ENCODE measurements at regions not wholly inside any gene's neighbourhood (a gene's known extent, or its start where the extent isn't known, plus 50 kb on each side); places are given as distances from the start of the nearest gene placed in this dataset.

DNA sequence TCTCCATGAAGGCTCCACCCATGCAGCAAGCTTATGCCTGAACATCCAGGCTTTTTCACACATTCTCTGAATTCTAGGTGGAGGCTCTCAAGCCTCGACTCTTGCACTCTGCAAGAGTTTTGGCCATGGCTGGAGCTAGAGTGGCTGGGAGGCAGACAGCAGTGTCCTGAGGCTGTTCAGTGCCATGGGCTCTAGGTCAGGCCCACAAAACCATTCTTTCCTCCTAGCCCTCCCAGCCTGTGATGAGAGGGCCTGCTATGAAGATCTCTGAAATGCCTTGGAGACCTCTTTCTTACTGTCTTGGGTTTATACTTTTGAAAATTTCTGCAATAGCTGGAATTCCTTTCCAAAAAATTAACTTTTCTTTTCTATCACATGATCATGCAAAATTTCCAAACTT is 210.7 kb downstream of the RND3 start:
- Histone ChIP-seq H3K4me2 (ENCODE audit: unreplicated experiment) (no peak overlapping the region), H4K20me1 (ENCODE audit: insufficient read depth) (no peaks in the 10 kb centered on the region), H3K27ac (no peak overlapping the region), H2AFZ (no peak overlapping the region), H3K27me3 (replicated peaks; ENCODE audit: insufficient read depth) (no peaks in the 10 kb centered on the region), H3K4me3 (no peak overlapping the region), H3F3A (ENCODE audit: insufficient read depth) (peaks cover 35% of the 10 kb centered on the region), H3K9me2 (ENCODE audit: insufficient read depth) (no peaks in the 10 kb centered on the region), H3K9ac (no peak overlapping the region), H3K9me3 (ENCODE audit: low read depth) (no peaks in the 10 kb centered on the region), H3K4me1 (ENCODE audit: insufficient read depth) (peaks cover 32% of the 10 kb centered on the region), H3K79me2 (ENCODE audit: insufficient read depth) (no peaks in the 10 kb centered on the region), H3K36me3 (ENCODE audit: low read depth) (no peaks in the 10 kb centered on the region)
- in situ Hi-C loops (cut with MboI): no loop called here
- DNase-seq: no peak
- TF ChIP-seq EZH2 (IDR thresholded peaks at IDR 0.05; ENCODE audit: insufficient read depth, poor library complexity, severe bottlenecking) (no peak), EZH2phosphoT487 (IDR thresholded peaks at IDR 0.05; ENCODE audit: insufficient read depth, low read depth) (no peak)
- WGBS, 2 experiments (ENCODE audit: low coverage in 1 of 2, low lambda C conversion rate in 2 of 2, missing lambda C conversion rate in 2 of 2): 64 to 79% methylated on average over 1 of the region's 1 CpG

DNA sequence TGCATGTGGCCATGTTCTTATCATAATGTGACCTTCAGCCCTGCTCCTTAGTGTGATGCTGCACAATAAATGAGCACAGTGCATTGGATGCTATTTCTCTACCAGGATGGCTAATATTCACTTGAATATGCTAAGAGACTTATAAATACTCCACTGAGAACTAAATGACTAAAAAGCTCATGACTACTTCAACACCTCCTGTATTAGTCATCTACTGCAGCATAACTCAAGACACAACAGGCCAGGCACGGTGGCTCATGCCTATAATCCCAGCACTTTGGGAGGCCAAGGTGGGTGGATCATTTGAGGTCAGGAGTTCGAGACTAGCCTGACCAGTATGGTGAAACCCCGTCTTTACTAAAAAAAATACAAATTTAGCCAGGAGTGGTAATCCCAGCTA is 213.4 kb downstream of the RND3 start:
- Histone ChIP-seq H3K27me3 (replicated peaks; ENCODE audit: insufficient read depth) (no peaks in the 10 kb centered on the region), H3K36me3 (ENCODE audit: low read depth) (no peaks in the 10 kb centered on the region), H3F3A (ENCODE audit: insufficient read depth) (peaks cover 18% of the 10 kb centered on the region), H3K4me3 (no peak overlapping the region), H3K9me3 (ENCODE audit: low read depth) (no peaks in the 10 kb centered on the region), H3K9me2 (ENCODE audit: insufficient read depth) (no peaks in the 10 kb centered on the region), H2AFZ (no peak overlapping the region), H4K20me1 (ENCODE audit: insufficient read depth) (no peaks in the 10 kb centered on the region), H3K9ac (no peak overlapping the region), H3K27ac (no peak overlapping the region), H3K4me1 (ENCODE audit: insufficient read depth) (peaks cover 23% of the 10 kb centered on the region), H3K79me2 (ENCODE audit: insufficient read depth) (no peaks in the 10 kb centered on the region), H3K4me2 (ENCODE audit: unreplicated experiment) (no peak overlapping the region)
- in situ Hi-C loops (cut with MboI): no loop called here
- peak; percentile 68 for DNase-seq
- 33 to 34% methylated on average over 3 of the region's 3 CpGs for WGBS, 2 experiments (ENCODE audit: low coverage in 1 of 2, low lambda C conversion rate in 2 of 2, missing lambda C conversion rate in 2 of 2)
- TF ChIP-seq EZH2phosphoT487 (IDR thresholded peaks at IDR 0.05; ENCODE audit: insufficient read depth, low read depth) (no peak), EZH2 (IDR thresholded peaks at IDR 0.05; ENCODE audit: insufficient read depth, poor library complexity, severe bottlenecking) (no peak)

- Histone ChIP-seq H3K4me2 (ENCODE audit: unreplicated experiment) (peak overlapping the region; percentile 39), H3K4me1 (ENCODE audit: insufficient read depth) (peaks cover 23% of the 10 kb centered on the region), H3K4me3 (peak overlapping the region; percentile 1), H3K9ac (peak overlapping the region; percentile 12; the same call in 1 of the 2 replicates), H2AFZ (0 out of 2 replicates have a peak overlapping the region, but pooled peaks have one; percentile 14), H3K79me2 (ENCODE audit: insufficient read depth) (no peaks in the 10 kb centered on the region), H3F3A (ENCODE audit: insufficient read depth) (peaks cover 18% of the 10 kb centered on the region), H3K27me3 (replicated peaks; ENCODE audit: insufficient read depth) (no peaks in the 10 kb centered on the region), H4K20me1 (ENCODE audit: insufficient read depth) (no peaks in the 10 kb centered on the region), H3K9me2 (ENCODE audit: insufficient read depth) (no peaks in the 10 kb centered on the region), H3K9me3 (ENCODE audit: low read depth) (no peaks in the 10 kb centered on the region), H3K27ac (peak overlapping the region; percentile 59), H3K36me3 (ENCODE audit: low read depth) (no peaks in the 10 kb centered on the region)
- peak; percentile 85 for DNase-seq
- in situ Hi-C loops (cut with MboI): no loop called here
- TF ChIP-seq EZH2 (IDR thresholded peaks at IDR 0.05; ENCODE audit: insufficient read depth, poor library complexity, severe bottlenecking): no peak
- TF ChIP-seq EZH2phosphoT487 (IDR thresholded peaks at IDR 0.05; ENCODE audit: insufficient read depth, low read depth): no peak
Measured at GRCh38 chr2:150271952-150272802, 215.3 kb downstream of the RND3 start.

DNA sequence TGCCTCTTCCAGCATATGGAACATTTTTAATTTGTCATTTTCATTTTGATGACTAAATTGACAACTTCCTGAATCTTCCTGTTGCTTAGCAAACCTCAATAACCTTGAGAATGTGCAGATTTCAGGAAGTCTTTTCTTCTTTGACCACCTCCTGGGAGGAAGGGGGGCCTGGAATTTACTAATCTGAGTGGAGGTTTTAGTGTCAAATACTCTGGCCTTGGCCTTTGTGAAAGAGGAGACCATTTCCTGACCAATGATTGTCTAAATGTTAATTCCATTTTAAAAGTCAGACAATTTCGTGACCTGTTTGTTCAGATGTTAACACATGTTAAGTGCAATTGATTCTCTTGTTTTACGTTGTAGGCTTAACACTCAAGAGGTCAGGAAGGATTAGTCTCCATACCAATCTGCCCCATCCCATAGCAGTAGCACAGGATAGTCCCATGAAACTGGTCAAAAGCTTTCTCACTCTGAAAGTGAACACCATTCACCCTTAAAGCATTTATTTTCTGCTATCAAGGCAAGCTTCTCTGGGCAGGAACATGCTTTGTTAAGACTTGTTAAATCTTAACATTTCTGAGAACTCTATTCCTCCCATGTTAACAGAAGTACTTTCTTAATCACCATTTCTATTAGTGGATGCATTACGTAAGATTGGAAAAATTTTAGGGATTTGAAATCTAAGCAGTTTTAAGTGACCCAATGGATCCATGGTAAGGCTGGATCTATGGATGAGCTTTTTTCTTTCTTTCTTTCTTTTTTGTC is 219.6 kb downstream of the RND3 start:
- no peak overlapping the region for H3K4me3 ChIP-seq
- H3K36me3 ChIP-seq (ENCODE audit: low read depth): no peaks in the 10 kb centered on the region
- H2AFZ ChIP-seq: no peak overlapping the region
- peaks cover 16% of the 10 kb centered on the region for H3K4me1 ChIP-seq (ENCODE audit: insufficient read depth)
- DNase-seq: no peak
- no peaks in the 10 kb centered on the region for H3K27me3 ChIP-seq (replicated peaks; ENCODE audit: insufficient read depth)
- H3K4me2 ChIP-seq (ENCODE audit: unreplicated experiment): no peak overlapping the region
- H3K79me2 ChIP-seq (ENCODE audit: insufficient read depth): no peaks in the 10 kb centered on the region
- in situ Hi-C loops (cut with MboI): no loop called here
- H3K9me2 ChIP-seq (ENCODE audit: insufficient read depth): no peaks in the 10 kb centered on the region
- H3K9ac ChIP-seq: no peak overlapping the region
- H4K20me1 ChIP-seq (ENCODE audit: insufficient read depth): no peaks in the 10 kb centered on the region
- 91 to 94% methylated on average over 3 of the region's 3 CpGs for WGBS, 2 experiments (ENCODE audit: low coverage in 1 of 2, low lambda C conversion rate in 2 of 2, missing lambda C conversion rate in 2 of 2)
- no peak overlapping the region for H3K27ac ChIP-seq
- H3K9me3 ChIP-seq (ENCODE audit: low read depth): no peaks in the 10 kb centered on the region
- H3F3A ChIP-seq (ENCODE audit: insufficient read depth): peaks cover 7% of the 10 kb centered on the region
- TF ChIP-seq EZH2phosphoT487 (IDR thresholded peaks at IDR 0.05; ENCODE audit: insufficient read depth, low read depth) (no peak), EZH2 (IDR thresholded peaks at IDR 0.05; ENCODE audit: insufficient read depth, poor library complexity, severe bottlenecking) (no peak)
